GM12878 (cell line): ENCODE measurements at regions not wholly inside any gene's neighbourhood (a gene's known extent, or its start where the extent isn't known, plus 50 kb on each side); places are given as distances from the start of the nearest gene placed in this dataset.

Experiments used
- ATAC-seq: fragments of 200-7000 bp; cut with Tn5 transposase; 3 replicates; pipeline ENCODE4 v1.9.1; 2020; ENCODE audit warnings: mild to moderate bottlenecking, moderate library complexity
- BruUV-seq: library from RNA; stranded (reverse); fragments of 400-500 nt; replicated peaks from 2 replicates; lab custom pipeline; 2021; lab: Mats Ljungman, UMichigan
- CTCF ChIA-PET: fragments of 300-600 bp; sonication (Branson Sonifier 250); formaldehyde crosslinking; extraction: SDS; loops from one replicate; lab custom pipeline; 2021; ENCODE audit warnings: inconsistent platforms; lab: Yijun Ruan, JAX
- POLR2A ChIA-PET: fragments of 350-600 bp; formaldehyde crosslinking; extraction: SDS; loops from one replicate; lab custom pipeline; 2021; ENCODE audit warnings: inconsistent platforms; lab: Charles Lee
- RAD21 ChIA-PET: fragments of 300-600 bp; sonication (Branson Sonifier 250); formaldehyde crosslinking; loops from one replicate; lab custom pipeline; 2023; ENCODE audit warnings: antibody characterized with exemption; ENCODE audit not compliant: unreplicated experiment; lab: Charles Lee
- SMC1A ChIA-PET: fragments of 300-600 bp; sonication (Branson Sonifier 250); formaldehyde crosslinking; loops from one replicate; lab custom pipeline; 2023; ENCODE audit not compliant: unreplicated experiment, uncharacterized antibody; lab: Charles Lee
- DNase-seq: peaks from one replicate; pipeline ENCODE4 v3.0.0-alpha.2; 2011; ENCODE audit warnings: low read depth, low spot score
- FAIRE-seq: peaks from 3 replicates; lab custom pipeline; 2011; peaks lifted over from hg19 to GRCh38; lab: Jason Lieb, UNC
- H2AFZ ChIP-seq: 2 replicates; pipeline ENCODE4 v1.6.0; 2011; ENCODE audit warnings: low read depth, low read length, control low read depth; ENCODE audit not compliant: control insufficient read depth
- H3K27ac ChIP-seq: 2 replicates; pipeline ENCODE4 v1.5.1; 2011; ENCODE audit warnings: control low read depth; ENCODE audit not compliant: control insufficient read depth, insufficient read depth
- H3K27me3 ChIP-seq, 2 experiments: replicated peaks in 1 of 2; 2 replicates each; pipeline versions ENCODE4 v1.6.0 to v1.6.1; 2011; ENCODE audit warnings: low read length in 1 of 2; ENCODE audit not compliant: control insufficient read depth in 2 of 2, insufficient read depth in 2 of 2
- H3K36me3 ChIP-seq, 2 experiments: 2 replicates each; pipeline ENCODE4 v1.5.1; 2011; ENCODE audit warnings: low read length in 1 of 2; ENCODE audit not compliant: control insufficient read depth in 2 of 2, insufficient read depth in 2 of 2
- H3K4me1 ChIP-seq: 2 replicates; pipeline ENCODE4 v1.6.1; 2011; ENCODE audit warnings: mild to moderate bottlenecking, low read length, moderate library complexity, mixed read lengths; ENCODE audit not compliant: control insufficient read depth, insufficient read depth
- H3K4me2 ChIP-seq: 2 replicates; pipeline ENCODE4 v1.6.0; 2011; ENCODE audit warnings: control low read depth; ENCODE audit not compliant: control insufficient read depth, insufficient read depth
- H3K4me3 ChIP-seq: fragments of 200-600 bp; sonication (generic); 2 replicates; pipeline ENCODE4 v1.5.1; 2016
- H3K79me2 ChIP-seq: 2 replicates; pipeline ENCODE4 v1.6.0; 2011; ENCODE audit warnings: low read length; ENCODE audit not compliant: control insufficient read depth, insufficient read depth
- H3K9ac ChIP-seq: 2 replicates; pipeline ENCODE4 v1.8.0; 2011; ENCODE audit warnings: low read length, control low read depth, mixed read lengths; ENCODE audit not compliant: control insufficient read depth, insufficient read depth
- H3K9me3 ChIP-seq: replicated peaks from 3 replicates; pipeline ENCODE4 v1.5.1; 2011; ENCODE audit warnings: mild to moderate bottlenecking, low read length; ENCODE audit not compliant: control insufficient read depth, insufficient read depth
- H4K20me1 ChIP-seq: 2 replicates; pipeline ENCODE4 v1.6.0; 2011; ENCODE audit not compliant: control insufficient read depth, insufficient read depth
- CEBPB ChIP-seq, 2 experiments: fragments of 150-350 bp in 1 of 2; IDR thresholded peaks; 2 replicates each; pipeline ENCODE4 v1.6.1; 2012 to 2014; ENCODE audit warnings: low read depth in 2 of 2, low read length in 2 of 2, borderline replicate concordance in 1 of 2, inconsistent platforms in 1 of 2
- E2F4 ChIP-seq: IDR thresholded peaks from 2 replicates; pipeline ENCODE4 v1.6.1; 2012; ENCODE audit warnings: low read depth, low read length, improper control_type of control experiment
- HDAC6 ChIP-seq: fragments of 200-600 bp; sonication (generic); IDR thresholded peaks from one replicate; pipeline ENCODE4 v1.8.0; 2017; ENCODE audit warnings: antibody characterized with exemption; ENCODE audit not compliant: unreplicated experiment
- IKZF2 ChIP-seq, 2 experiments: fragments of 450-650 bp; IDR thresholded peaks; 2 replicates each; pipeline ENCODE4 v1.6.1; 2017; ENCODE audit warnings: mild to moderate bottlenecking in 2 of 2, moderate library complexity in 2 of 2
- TAF1 ChIP-seq: IDR thresholded peaks from 2 replicates; pipeline ENCODE4 v1.6.1; 2011; ENCODE audit warnings: mild to moderate bottlenecking, low read depth, low read length, borderline replicate concordance
- TCF12 ChIP-seq: IDR thresholded peaks from 2 replicates; pipeline ENCODE4 v1.6.1; 2011; ENCODE audit warnings: low read depth, mild to moderate bottlenecking, low read length
- WGBS: methylation state at CpG from one replicate; pipeline ENCODE4 v1.1.6; 2016; ENCODE audit warnings: low lambda C conversion rate; ENCODE audit not compliant: insufficient replicate concordance, insufficient coverage; ENCODE audit errors: missing lambda C conversion rate; 5-methylcytosine and 5-hydroxymethylcytosine counted together
- in situ Hi-C: fragments of 300-500 bp; cut with MboI; formaldehyde crosslinking; loops from 9 replicates; pipeline ENCODE4 v1.14.3; 2018; ENCODE audit warnings: mixed read lengths
- intact Hi-C: fragments of 100-400 bp; cut with micrococcal nuclease; formaldehyde crosslinking; loops from one replicate; pipeline ENCODE4 v1.14.2; 2022; ENCODE audit not compliant: unreplicated experiment
- TF ChIP-seq, protein P1 (sequence below): IDR thresholded peaks from 2 replicates; pipeline ENCODE4 v1.6.1; 2011; ENCODE audit warnings: low read depth, mild to moderate bottlenecking, low read length, moderate library complexity, borderline replicate concordance; ENCODE audit errors: extremely low read depth
- TF ChIP-seq, protein P2 (sequence below): fragments of 450-650 bp; IDR thresholded peaks from 2 replicates; pipeline ENCODE4 v1.6.1; 2018; ENCODE audit warnings: mild to moderate bottlenecking, low read depth, moderate library complexity; ENCODE audit not compliant: partially characterized antibody

GRCh38 chr10:84854439-84854838, 526.0 kb downstream of the CCSER2 start:
- Histone ChIP-seq H3K27ac (no peak overlapping the region), H3K79me2 (no peaks in the 10 kb centered on the region), H3K4me2 (no peak overlapping the region), H3K9me3 (no peaks in the 10 kb centered on the region), H3K27me3 (no peaks in the 10 kb centered on the region), H3K9ac (no peak overlapping the region), H3K4me1 (no peaks in the 10 kb centered on the region), H3K36me3 (no peaks in the 10 kb centered on the region), H4K20me1 (no peaks in the 10 kb centered on the region), H3K4me3 (no peak overlapping the region), H2AFZ (no peak overlapping the region)
- 0% methylated on average over 3 of the region's 3 CpGs for WGBS
- in situ Hi-C loops: no loop called here
- FAIRE-seq (no peak), DNase-seq (no peak), ATAC-seq (no peak)
- TF ChIP-seq, protein P1, sequence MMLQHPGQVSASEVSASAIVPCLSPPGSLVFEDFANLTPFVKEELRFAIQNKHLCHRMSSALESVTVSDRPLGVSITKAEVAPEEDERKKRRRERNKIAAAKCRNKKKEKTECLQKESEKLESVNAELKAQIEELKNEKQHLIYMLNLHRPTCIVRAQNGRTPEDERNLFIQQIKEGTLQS: no peak
- no peak for TF ChIP-seq CEBPB (IDR thresholded peaks at IDR 0.05; ENCODE audit: borderline replicate concordance in 1 of 2, low read depth in 2 of 2, low read length in 2 of 2)
- TF ChIP-seq IKZF2 (IDR thresholded peaks at IDR 0.05): no peak
- TF ChIP-seq TCF12: no peak
- ChIA-PET CTCF (no interaction called here), POLR2A (no interaction called here), RAD21 (no interaction called here), SMC1A (no interaction called here)
- BruUV-seq: no TSS peak
- intact Hi-C loops: no loop called here

- H3K4me1 ChIP-seq: no peaks in the 10 kb centered on the region
- 60% methylated on average over 4 of the region's 4 CpGs for WGBS
- H3K9me3 ChIP-seq: no peaks in the 10 kb centered on the region
- no peaks in the 10 kb centered on the region for H3K79me2 ChIP-seq
- intact Hi-C loops: no loop called here
- FAIRE-seq: no peak
- H3K27me3 ChIP-seq: no peaks in the 10 kb centered on the region
- TF ChIP-seq E2F4: no peak
- TF ChIP-seq, protein P2, sequence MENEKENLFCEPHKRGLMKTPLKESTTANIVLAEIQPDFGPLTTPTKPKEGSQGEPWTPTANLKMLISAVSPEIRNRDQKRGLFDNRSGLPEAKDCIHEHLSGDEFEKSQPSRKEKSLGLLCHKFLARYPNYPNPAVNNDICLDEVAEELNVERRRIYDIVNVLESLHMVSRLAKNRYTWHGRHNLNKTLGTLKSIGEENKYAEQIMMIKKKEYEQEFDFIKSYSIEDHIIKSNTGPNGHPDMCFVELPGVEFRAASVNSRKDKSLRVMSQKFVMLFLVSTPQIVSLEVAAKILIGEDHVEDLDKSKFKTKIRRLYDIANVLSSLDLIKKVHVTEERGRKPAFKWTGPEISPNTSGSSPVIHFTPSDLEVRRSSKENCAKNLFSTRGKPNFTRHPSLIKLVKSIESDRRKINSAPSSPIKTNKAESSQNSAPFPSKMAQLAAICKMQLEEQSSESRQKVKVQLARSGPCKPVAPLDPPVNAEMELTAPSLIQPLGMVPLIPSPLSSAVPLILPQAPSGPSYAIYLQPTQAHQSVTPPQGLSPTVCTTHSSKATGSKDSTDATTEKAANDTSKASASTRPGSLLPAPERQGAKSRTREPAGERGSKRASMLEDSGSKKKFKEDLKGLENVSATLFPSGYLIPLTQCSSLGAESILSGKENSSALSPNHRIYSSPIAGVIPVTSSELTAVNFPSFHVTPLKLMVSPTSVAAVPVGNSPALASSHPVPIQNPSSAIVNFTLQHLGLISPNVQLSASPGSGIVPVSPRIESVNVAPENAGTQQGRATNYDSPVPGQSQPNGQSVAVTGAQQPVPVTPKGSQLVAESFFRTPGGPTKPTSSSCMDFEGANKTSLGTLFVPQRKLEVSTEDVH: no peak
- TF ChIP-seq TAF1: no peak
- TF ChIP-seq HDAC6: no peak
- TF ChIP-seq, all 136 proteins: peak for 0
- Histone ChIP-seq H3K9ac (no peak overlapping the region), H3K36me3 (no peaks in the 10 kb centered on the region), H2AFZ (no peak overlapping the region), H3K27ac (no peak overlapping the region), H3K4me3 (no peak overlapping the region), H3K4me2 (no peak overlapping the region), H4K20me1 (no peaks in the 10 kb centered on the region)
- POLR2A ChIA-PET: no interaction called here
- CTCF ChIA-PET: no interaction called here
- in situ Hi-C loops: no loop called here
- no peak for ATAC-seq
- no TSS peak for BruUV-seq
- RAD21 ChIA-PET: no interaction called here
- DNase-seq: no peak
- SMC1A ChIA-PET: no interaction called here
These were observed 532.5 kb downstream of the CCSER2 start for GRCh38 chr10:84860855-84861254.
